GM23338 (cell line): ENCODE measurements at regions not wholly inside any gene's neighbourhood (a gene's known extent, or its start where the extent isn't known, plus 50 kb on each side); places are given as distances from the start of the nearest gene placed in this dataset.

Experiments used
- CTCF ChIP-seq, 2 experiments: fragments of 200-600 bp in 1 of 2; sonication (generic) in 1 of 2; conservative IDR thresholded peaks; 2 replicates each; pipeline versions ENCODE4 v1.5.1 to v1.6.1; 2016 to 2017; ENCODE audit warnings: antibody characterized with exemption in 2 of 2, low read depth in 2 of 2, mild to moderate bottlenecking in 2 of 2, moderate library complexity in 1 of 2
- EZH2 ChIP-seq: fragments of 200-600 bp; sonication (generic); IDR thresholded peaks from one replicate; pipeline ENCODE4 v1.8.0; 2017; ENCODE audit warnings: antibody characterized with exemption, mild to moderate bottlenecking, low read depth; ENCODE audit not compliant: unreplicated experiment
- EZH2phosphoT487 ChIP-seq: fragments of 200-600 bp; sonication (generic); IDR thresholded peaks from one replicate; pipeline ENCODE4 v1.8.1; 2018; ENCODE audit warnings: antibody characterized with exemption; ENCODE audit not compliant: unreplicated experiment
- JUNB ChIP-seq: IDR thresholded peaks from one replicate; pipeline ENCODE4 v1.6.1; 2016; ENCODE audit warnings: antibody characterized with exemption; ENCODE audit not compliant: unreplicated experiment
- POLR2AphosphoS5 ChIP-seq: IDR thresholded peaks from 2 replicates; pipeline ENCODE4 v1.6.1; 2016; ENCODE audit warnings: antibody characterized with exemption, low read depth
- REST ChIP-seq: IDR thresholded peaks from one replicate; pipeline ENCODE4 v1.6.1; 2018; ENCODE audit warnings: antibody characterized with exemption; ENCODE audit not compliant: unreplicated experiment
- ZNF114 ChIP-seq: fragments of 250-450 bp; sonication (Bioruptor Pico); IDR thresholded peaks from 2 replicates; pipeline ENCODE4 v1.5.0; 2020; ENCODE audit warnings: mild to moderate bottlenecking, moderate library complexity
- ZNF331 ChIP-seq: fragments of 250-450 bp; sonication (Bioruptor Pico); IDR thresholded peaks from 2 replicates; pipeline ENCODE4 v1.5.0; 2020; ENCODE audit warnings: low read depth, mild to moderate bottlenecking, moderate library complexity
- TF ChIP-seq, protein P1 (sequence below): IDR thresholded peaks from 2 replicates; pipeline ENCODE4 v1.6.1; 2016; ENCODE audit warnings: antibody characterized with exemption

DNA sequence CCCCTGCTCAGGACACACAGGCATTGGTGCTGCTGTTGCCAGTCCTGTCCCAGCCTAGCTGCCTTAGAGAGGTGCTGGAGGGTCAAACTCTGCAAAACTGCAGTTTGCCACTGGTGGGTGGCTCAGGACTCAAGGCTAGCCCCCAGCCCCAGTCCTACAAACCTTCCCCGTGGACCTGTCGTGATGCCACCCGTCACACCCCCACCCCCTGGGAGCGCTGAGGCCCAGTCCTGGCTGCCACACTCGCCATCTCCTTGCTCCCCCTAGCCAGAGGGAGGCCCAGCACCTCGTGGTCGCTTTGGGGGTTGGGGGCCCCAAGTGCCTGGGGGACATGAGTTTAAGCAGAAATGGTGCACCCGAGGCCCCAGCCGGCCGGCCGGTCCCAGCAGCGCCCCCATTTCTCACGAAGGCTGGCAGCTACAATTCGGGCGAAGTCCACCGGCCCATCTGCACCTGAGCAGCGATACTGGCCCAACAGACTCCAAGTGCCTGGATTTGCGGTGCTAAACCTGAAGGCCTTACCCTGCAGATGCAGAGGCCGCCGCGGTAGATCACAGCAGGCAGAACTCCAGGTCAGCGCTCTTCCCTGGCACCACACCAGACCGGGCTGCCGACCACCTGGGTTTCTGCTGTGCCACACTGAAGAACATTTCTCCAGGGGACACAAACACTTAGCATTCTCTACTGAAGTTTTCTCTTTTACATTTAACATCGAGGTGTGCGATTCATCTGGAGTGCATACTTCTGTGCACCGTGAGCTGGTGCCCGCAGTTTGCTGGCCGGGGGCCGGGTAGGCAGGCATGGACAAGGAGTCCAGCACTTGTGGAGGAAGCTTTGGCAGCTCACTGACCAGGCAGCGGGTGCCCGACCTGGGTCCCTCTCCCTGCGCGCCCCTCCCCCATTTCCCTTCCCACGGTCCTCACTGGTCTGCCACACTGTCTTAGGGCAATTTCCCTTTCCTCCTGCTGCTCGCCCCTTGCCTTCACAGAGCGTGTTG is 130.0 kb downstream of the KCNJ12 start:
- TF ChIP-seq CTCF (conservative IDR thresholded peaks at IDR 0.05; ENCODE audit: low read depth in 2 of 2) (peak in 1 of 2 experiments; percentile 23; a peak in 1 of 4 replicates), EZH2 (no peak), REST (no peak), POLR2AphosphoS5 (no peak), JUNB (no peak), ZNF114 (CRISPR knock-in tag) (no peak), EZH2phosphoT487 (no peak), ZNF331 (CRISPR knock-in tag) (no peak)
- TF ChIP-seq, protein P1, sequence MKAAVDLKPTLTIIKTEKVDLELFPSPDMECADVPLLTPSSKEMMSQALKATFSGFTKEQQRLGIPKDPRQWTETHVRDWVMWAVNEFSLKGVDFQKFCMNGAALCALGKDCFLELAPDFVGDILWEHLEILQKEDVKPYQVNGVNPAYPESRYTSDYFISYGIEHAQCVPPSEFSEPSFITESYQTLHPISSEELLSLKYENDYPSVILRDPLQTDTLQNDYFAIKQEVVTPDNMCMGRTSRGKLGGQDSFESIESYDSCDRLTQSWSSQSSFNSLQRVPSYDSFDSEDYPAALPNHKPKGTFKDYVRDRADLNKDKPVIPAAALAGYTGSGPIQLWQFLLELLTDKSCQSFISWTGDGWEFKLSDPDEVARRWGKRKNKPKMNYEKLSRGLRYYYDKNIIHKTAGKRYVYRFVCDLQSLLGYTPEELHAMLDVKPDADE = no peak
